T47D (cell line): ENCODE measurements at regions not wholly inside any gene's neighbourhood (a gene's known extent, or its start where the extent isn't known, plus 50 kb on each side); places are given as distances from the start of the nearest gene placed in this dataset.
"Not testable (repeated sequence)": the region's sequence is repeated elsewhere in the genome, so short reads cannot be mapped to it uniquely, and the experiment has no call there.

Source experiments
- DNase-seq, 2 experiments: peaks; one replicate each; pipeline versions ENCODE4 v3.0.0 to v3.0.0-alpha.2; 2011 to 2012; ENCODE audit warnings: low read depth in 1 of 2, low spot score in 1 of 2
- JUND ChIP-seq: IDR thresholded peaks from 2 replicates; pipeline ENCODE4 v1.6.1; 2012; ENCODE audit warnings: low read depth
- in situ Hi-C: cut with HindIII; loops from 2 replicates; pipeline ENCODE4 v1.10.0; 2016; ENCODE audit warnings: low sequenced_read_pairs, low pct_unique_long_range_greater_than_20kb

DNA sequence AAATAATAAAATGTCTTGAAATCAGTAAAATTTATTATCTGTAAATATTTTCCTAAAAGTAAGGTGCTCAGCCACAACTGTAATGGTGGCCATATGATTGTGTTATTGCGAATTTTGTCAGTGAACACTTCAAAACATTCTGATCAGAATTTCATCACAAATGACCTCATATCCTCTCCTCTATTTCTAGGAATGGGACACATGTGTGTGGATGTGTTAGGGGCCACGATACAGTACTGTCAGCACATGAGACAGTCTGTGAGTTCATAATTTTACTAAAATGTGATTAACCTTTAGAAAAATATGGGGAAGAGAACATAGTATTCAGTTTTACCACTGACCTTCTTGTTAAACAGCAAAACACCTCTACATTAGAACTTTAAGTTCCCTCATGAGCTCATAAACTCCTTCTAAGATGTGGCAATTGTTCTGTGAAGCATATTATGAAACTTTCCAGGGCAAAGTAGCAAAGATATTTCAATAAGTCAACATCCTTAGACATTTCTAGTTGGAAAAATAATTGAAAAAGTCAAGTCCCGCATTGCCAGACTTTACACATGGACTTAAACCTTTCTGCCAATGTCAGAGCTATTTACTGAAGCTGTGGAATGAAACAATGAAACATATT, 158.2 kb upstream of the ABI3BP start:
- in situ Hi-C loops: no loop called here
- no peak for DNase-seq
- TF ChIP-seq JUND: no peak

DNA sequence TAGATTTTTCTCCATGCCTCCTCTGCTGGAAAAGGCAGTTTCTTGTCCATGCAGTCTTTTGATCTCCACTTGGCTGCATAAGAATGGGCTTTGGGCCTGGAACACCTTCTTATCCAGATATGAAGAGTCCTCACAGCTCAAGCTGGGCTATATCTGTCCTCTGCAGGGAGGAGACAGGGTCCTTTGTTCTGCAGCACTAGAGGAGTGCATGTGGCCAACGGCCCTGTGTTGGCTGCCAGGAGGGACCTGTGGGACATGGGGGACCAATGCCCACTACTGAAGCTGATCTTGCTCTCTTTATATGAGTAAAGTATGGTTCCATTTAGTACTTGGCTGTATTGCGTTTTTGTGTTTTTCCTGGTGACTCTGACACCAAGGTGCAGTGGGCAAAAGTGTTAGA, 157.3 kb upstream of the ABI3BP start:
- in situ Hi-C loops: no loop called here
- no peak for TF ChIP-seq JUND
- DNase-seq: no peak

DNA sequence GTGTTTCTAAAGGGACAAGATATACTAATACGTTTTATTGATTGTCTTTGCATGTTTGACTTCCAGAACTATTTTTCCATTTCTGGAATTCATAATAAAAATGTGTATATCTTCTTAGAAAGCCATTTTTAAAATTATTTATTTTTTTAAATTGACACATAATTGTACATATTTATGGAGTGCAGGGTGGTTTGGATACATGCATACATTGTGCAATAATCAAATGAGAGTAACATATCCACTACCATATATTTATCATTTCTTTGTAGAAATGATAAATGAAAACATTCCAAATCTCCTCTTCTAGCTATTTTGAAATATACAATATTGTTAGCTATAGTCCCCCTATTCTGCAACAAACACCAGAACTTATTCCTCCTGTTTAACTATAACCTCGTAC, 156.5 kb upstream of the ABI3BP start:
- no peak for DNase-seq
- in situ Hi-C loops: no loop called here
- TF ChIP-seq JUND: no peak

DNA sequence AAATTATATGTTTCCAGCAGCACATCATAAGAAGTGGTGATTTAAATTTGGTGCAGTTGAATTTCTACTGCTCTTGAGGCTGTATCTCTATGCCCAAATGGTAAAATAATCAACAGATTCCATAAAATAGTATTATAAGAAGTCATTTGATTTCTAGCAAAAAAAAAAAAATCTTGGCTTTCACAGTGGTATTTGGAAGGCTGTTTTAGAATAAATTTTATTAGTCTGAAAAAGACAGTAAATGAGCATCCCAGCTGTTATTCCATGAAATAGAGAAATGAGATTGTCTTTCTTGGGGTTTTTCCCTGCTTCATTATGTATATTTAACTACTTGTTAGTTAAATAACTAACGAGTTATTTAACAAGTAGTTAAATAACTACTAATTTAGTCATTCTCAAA, 156.0 kb upstream of the ABI3BP start:
- in situ Hi-C loops: no loop called here
- no peak for TF ChIP-seq JUND
- no peak for DNase-seq

DNA sequence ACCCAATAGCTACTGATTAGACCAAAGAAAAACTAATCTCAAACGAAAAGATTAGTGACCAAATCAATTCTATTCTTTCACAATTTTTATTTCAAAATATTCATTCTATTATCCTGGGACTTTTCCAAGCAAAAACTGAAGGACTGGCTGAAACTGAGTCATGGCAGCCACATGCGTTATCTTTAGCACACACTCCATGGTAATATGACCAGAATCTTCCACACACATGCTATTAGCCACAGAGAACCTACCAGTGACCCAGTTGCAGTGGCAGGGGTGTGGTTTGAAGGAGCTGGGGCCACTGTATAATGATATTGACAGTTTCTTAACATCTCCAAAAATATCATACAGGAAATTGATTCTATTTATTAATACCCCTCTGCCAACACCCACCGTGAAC, 154.8 kb upstream of the ABI3BP start:
- no peak for TF ChIP-seq JUND
- no peak for DNase-seq
- in situ Hi-C loops: no loop called here

DNA sequence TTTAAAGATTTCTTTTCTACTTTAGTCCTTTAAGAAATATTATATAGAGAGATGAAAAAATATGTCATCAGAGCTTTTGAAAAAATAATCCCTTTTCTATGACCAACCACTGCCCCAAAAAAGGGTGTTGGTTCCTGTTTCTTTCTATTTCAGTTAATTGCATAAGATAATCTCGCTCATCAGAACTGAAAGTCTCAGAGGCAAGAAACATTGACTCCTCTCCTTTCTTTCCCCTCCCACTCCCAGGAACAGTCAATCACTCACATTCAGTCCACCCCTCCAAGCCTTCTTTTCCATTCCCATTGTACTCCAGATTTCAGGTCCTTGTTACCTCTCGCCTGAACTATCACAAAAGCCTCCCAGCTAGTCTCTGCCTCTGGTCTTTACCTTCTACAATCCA, 153.7 kb upstream of the ABI3BP start:
- no peak for TF ChIP-seq JUND
- DNase-seq: no peak
- in situ Hi-C loops: no loop called here

DNA sequence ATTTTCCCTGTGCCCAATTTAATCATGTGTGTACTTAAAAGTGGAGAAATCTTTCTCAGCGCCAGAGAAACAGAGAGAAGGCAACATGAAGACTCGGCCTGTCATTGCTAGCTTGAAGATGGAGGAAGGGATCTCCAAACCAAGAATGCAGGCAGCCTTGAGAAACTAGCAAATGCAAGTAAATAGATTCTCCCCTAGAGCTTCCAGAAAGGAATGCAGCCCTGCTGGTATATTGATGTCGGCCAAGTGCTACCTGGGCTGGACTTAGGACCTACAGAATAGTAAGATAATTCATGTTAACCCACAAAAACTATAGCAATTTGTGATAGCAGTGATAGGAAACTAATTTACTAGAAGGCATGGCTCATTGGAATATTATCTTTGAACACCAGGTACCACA, 150.9 kb upstream of the ABI3BP start:
- TF ChIP-seq JUND: no peak
- in situ Hi-C loops: no loop called here
- DNase-seq: peak; percentile 11 to 78

DNA sequence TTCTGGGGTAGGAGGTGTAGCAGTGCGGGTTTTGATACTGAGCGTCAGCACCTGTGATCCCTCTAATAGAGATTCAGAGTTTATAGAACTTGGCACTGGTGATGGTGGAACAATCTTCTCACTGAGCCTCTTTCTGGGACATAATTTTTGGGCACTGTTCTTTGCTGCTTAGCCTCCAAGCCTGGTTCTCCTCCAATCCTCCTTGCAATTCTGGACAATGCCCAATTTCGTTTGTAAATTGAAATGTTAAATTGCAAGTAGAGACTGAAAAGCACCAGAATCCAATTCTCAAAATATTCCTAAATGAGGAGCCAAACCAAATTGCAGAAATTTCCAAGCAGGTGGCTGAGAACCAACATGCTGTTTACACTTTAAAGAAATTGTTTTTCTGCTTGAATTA, 149.8 kb upstream of the ABI3BP start:
- in situ Hi-C loops: no loop called here
- no peak for TF ChIP-seq JUND
- DNase-seq: no peak

DNA sequence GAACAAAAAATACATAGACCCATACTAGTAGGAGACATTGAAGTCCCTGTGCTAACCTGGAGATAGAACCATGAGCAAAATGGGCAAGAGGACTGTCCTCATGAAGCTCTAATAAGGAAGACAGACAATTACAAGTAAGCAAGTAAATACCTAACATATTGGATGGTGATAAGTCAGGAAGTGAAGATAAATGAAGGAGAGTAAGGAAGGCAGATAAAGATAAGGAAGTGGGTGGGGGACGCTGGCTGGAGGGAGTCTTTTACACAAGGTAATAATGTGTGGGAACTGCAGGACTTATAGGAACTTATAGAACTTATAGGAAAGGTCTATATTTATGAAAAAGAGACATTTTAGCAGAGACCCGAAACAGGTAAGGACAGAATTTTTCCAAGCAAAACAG, 148.9 kb upstream of the ABI3BP start:
- no peak for TF ChIP-seq JUND
- no peak for DNase-seq
- in situ Hi-C loops: no loop called here

DNA sequence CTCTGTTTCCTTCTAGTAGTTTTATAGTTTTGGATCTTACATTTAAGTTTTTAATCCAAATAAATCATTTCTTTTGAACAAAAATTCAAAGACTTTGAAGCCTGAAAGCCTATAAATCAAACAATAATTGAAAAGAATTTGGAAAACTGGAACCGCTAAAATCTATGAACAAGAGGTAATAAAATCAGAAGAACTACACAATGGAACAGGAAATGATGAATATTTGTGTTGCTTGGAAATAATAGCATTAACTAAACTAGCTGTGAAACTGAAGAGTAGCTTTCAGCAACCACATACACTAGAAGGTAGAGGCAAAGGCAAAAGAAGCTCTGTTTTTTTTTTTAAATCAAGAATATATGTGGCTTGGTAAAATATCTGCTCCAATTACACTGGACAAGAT, 147.9 kb upstream of the ABI3BP start:
- in situ Hi-C loops: no loop called here
- DNase-seq: no peak
- TF ChIP-seq JUND: no peak

DNA sequence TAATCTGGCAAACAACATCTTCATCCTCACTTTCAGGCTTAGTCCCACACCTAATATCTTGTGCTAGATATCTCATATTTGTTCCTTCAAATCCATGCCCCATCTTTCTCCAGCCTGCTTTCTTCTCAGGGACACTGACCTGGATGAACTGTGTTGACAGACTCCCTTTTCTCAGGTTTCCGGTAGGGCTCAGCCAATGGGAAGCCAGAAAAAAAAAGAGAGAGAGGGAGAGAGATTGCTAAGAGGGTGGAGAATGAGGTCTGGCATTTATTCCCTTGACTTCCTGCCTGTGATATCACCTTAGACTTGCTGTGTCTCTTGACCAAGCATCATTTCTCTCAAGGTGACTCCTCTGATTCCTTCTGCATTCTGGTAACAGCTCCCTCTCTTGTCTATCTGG, 145.6 kb upstream of the ABI3BP start:
- in situ Hi-C loops: no loop called here
- TF ChIP-seq JUND: no peak
- no peak for DNase-seq

DNA sequence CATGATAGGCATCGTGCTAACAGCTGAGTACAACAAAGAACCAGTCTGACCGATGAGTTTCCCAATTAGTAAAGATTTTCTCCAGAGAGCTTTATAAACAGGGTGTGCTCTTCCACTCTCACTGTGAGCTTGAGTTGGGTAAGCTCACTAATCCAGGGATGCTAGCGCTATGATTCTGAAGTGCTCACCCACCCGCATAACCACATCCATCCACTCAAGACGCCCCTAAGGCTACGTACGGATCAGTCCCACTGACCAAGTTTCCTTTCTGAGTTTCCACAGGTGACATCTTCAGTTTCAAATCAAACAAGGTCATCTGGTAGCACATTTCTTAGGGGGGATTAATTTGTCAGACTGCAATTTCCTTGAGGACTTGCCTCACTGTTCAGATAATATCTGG, 141.1 kb upstream of the ABI3BP start:
- in situ Hi-C loops: no loop called here
- DNase-seq: peak in 1 of 2 experiments; percentile 27
- TF ChIP-seq JUND: no peak

DNA sequence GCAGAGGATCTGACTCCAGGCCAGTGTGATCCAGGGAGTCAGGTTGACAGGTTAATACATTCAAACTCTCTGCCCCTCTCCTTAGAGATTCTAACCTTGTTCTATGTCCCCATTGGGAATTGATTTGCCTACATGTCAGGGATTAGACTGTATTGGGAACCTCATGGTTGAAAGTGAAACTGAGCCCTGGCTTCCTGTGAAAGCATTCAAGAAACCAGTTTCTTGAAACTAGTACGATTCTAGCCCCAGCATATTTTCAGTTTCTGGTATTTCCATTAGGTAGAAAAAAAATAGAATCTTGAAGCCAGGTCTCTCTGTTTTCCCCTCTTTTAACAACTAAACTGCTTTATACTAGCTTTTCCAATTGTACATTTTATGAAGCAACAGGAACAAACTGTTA, 140.4 kb upstream of the ABI3BP start:
- no peak for TF ChIP-seq JUND
- in situ Hi-C loops: no loop called here
- DNase-seq: no peak

DNA sequence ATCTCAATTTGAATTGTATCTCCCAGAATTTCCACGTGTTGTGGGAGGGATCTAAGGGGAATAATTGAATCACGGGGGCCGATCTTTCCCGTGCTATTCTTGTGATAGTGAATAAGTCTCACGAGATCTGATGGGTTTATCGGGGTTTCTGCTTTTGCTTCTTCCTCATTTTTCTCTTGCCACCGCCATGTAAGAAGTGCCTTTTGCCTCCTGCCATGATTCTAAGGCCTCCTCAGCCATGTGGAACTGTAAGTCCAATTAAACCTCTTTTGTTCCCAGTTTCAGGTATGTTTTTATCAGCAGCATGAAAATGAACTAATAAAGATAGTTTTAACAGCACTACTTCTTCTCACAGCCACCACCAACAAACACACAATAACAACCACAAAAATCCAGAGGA, 140.0 kb upstream of the ABI3BP start:
- in situ Hi-C loops: not testable (repeated sequence)

More for the DNA sequence above, 140.0 kb upstream of the ABI3BP start:
- not testable (repeated sequence) for DNase-seq
